Putamen (tissue), 1 donor: ENCODE measurements at regions not wholly inside any gene's neighbourhood (a gene's known extent, or its start where the extent isn't known, plus 50 kb on each side); places are given as distances from the start of the nearest gene placed in this dataset.
"Not testable (repeated sequence)": the region's sequence is repeated elsewhere in the genome, so short reads cannot be mapped to it uniquely, and the experiment has no call there.

ENCODE experiments used
- DNase-seq: peaks from one replicate; pipeline ENCODE4 v3.0.0-alpha.2; 2016; ENCODE audit warnings: low spot score

DNA sequence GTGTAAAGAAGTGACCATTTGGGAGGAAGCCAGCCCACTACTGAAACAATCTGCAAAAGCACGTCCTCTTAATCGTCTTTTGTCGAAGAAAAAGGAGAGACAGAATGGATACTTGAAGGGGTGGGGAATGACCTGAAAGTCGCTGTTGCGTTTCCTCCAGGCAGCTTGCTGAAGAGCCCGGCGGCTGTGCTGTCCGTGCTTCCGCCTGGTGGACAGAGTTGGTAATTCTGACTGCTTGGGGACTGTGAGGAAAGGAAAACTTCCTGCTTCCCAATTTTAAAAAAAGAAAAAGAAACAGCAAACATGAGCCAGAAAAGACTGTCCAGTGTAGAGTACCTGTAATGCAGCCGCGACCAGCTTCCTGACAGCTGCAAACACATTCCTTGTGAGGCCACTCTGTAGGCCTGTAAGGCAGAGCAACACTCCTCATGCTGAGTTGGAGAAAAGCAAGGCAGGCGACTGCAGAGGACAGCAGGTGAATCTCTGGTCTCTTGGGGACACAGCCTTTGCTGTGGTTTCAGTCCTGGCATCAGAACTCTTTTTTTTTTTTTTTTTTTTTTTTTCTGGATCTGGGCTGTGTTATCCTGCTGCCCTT is 251.1 kb upstream of the TBX18 start:
- no peak for DNase-seq

DNA sequence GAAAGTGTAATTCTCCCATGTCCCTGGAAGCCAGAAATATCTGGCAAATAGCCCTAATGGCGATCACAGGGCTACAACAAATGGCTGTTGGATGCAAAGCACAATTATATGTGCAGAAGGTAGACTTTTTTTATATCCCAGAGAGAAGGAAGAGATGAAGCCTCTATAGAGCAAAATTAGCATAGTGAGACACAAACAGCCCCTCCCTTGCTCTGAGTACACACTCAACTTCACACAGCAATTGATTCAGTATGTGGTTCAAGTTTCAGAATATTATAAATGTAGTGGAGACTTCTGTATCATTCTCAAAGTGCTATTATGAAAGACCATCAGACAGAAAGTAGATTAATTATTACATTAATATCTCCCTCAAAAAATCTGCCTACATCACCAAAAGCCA is 246.5 kb upstream of the TBX18 start:
- no peak for DNase-seq

DNA sequence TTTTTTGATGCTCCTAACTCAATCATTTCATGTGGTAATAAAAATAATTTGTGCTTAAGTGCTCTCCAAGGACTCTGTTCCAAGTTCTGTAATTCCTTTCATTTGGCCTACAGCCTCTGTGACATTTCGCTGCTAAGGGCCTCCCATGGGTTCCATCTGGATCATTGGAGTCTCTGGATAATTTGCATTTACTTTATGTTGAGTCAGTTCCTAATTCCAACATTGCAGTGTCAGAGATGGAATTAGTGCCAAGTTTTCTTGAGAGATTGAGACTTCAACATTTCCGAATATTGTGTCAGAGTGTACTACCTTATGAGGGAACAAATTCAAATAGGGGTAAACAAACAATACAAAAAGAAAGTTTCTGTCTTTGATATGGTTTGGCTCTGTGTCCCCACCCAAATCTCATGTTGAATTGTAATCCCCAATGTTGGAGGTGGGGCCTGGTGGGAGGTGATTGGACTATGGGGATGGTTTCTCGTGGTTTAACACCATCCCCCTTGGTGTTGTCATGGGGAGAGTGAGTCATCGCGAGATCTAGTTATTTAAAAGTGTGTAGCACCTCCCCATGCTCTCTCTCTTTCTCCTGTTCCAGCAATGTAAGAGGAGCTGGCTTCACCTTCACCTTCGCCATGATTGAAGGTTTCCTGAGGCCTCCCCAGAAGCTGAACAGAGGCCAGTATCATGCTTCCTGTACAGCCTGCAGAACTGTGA is 244.1 kb upstream of the TBX18 start:
- no peak for DNase-seq

DNA sequence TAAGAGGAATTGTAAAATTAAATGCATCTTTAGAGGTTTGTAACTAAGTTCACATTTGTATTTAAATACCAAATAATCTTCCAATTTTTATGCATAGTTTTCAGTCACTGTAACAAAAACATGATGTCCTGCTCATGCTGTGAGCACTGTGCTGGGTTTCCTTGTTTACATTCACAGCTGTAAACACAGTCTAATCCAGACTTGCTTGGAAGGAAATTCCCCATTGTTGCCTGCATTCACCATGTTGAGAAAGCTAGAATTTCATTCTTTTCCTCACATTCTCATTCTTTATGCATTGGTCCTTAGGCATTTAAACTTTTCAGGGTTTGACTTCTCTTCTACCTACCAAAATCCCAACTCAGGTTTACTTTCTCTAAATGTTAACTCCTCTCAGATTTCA is 242.0 kb upstream of the TBX18 start:
- DNase-seq: no peak

DNA sequence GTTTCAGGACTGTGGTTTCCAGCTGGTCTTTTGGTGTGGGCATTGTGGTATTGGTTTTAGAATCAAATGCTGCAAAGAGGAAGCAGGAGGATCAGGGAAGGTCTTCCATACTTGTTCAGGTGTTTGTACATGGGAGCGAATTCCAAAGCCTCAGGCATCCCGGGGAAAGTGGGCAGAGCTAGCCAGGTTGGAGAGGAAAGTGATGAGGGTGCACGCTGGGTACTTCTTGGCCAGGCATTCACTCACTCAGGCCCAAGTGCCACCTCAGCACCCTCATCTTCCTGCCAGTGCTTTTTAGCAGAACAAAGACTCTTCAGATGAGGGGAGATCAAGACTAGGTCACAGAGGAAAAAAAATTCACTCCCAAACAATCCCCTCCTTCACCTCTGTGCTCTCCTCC is 241.1 kb upstream of the TBX18 start:
- no peak for DNase-seq

DNA sequence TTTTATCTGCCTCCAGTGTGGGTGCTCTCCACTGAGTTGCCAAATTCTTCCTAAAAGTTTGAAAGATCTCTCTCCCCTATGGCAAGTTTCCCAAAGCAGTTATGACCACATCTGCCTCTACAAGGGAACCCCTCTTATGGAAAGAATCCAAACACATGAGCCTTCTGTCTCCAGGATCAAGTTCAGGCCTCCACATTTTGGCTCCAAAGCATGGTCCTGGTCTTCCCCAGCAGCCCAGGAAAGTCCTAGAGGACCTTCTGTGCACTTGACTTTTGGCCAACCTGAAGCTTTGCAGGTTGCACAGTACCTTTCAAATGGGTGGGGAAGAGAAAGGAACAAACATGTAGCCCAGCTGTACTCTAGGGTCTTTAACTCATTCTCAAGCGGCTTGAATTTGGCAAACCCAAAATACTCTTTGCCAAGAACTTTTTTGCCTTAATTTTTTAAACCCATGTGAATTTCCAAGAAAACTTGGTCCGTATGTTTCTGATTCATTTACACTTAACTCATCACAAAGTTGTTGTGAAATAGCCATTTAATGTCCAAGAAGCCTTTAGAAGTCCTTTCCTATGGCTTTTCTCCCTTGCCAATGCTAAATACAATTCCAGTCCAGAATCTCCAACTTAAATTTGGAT is 240.1 kb upstream of the TBX18 start:
- DNase-seq: no peak

DNA sequence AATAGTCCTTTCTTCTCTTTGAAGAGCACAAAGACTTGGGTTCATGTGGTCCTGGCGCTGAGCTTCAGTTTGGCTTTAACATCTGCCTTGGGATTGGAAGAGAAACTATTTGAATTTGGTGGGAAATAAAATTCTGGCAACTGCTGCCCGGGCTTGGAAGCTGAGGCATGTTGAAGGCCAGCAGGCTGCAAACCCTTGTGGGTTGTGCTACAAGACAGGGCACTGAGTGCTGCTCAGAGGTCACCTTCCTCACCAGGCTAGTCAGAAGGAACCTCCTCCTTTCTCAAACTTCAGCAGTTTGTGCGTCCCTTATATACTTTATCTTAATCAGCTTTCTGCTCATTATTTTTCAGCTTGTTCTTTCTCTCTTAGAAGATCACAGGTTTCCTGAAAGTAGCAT is 238.4 kb upstream of the TBX18 start:
- no peak for DNase-seq

DNA sequence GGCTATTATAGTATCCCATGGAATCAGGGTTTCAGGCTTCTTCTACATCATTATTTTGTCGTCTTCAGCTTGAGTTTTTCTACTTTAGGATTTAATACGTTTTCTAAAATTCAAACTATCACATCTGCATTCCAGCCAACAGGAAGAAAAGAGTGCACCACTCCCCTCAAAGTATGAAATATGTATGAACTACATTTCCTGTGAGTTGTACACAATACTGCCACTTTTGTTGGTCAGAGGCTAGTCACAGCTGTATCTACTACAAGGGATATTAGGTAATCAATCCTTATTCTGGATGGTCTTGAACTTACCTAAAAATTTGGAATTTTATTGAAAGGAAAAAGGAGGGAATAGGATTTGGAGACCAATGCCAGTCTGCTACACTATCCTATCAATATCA is 235.6 kb upstream of the TBX18 start:
- no peak for DNase-seq

DNA sequence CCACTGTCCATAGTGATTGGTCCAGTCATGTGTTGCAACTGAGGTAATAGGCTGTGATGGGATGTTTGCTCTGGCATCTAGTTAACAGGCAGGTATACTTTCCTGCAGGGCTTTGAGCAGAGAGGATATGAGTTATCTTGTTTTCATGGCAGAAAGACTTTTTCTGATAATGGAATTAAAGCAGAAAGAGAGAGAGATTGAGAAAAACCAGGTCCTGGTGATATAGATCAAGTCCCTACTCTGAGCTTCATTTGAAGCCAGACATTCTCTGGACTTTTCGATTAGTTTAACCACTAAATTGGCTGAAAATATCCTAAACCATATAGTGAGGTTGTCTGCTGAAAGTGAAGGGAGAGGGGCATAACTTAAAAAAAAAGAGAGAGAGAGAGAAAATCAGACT is 233.8 kb upstream of the TBX18 start:
- no peak for DNase-seq

DNA sequence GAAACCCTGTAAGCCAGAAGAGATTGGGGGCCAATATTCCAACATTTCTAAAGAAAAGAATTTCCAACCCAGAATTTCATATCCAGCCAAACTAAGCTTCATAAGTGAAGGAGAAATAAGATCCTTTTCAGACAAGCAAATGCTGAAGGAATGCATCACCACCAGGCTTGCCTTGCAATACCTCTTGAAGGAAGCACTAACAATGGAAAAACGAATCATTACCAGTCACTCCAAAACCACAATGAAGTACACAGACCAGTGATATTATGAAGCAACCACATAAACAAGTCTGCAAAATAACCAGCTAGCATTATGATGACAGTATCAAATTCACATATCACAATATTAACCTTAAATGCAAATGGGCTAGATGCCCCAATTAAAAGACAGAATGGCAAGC is 224.4 kb upstream of the TBX18 start:
- DNase-seq: not testable (repeated sequence)

DNA sequence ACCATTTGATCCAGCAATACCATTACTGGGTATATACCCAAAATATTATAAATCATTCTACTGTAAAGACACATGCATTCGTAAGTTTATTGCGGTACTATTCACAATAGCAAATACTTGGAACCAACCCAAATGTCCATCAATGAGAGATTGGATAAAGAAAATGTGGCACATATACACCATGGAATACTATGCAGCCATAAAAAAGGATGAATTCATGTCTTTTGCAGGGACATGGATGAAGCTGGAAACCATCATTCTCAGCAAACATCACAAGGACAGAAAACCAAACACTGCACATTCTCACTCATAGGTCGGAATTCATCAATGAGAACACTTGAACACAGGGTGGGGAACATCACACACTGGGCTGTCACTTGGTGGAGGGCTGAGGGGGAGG is 221.1 kb upstream of the TBX18 start:
- not testable (repeated sequence) for DNase-seq

DNA sequence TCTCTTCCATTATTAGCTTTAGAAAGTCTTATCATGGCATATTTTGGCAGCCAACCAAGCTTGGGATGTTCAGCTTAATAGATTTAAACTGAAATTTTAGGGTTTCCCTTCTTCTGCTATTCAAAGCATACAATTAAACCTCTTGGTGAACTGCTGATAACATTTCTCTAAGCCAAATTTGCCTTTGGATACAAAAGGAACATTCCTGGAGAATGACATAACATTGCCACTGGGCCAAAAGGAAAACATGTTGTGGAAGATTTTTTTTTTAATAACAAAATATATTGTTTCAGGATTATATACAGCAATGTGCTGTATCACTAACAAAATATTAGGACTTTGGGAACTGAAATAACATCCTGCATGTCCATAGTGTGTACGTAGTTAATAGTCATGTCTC is 215.1 kb upstream of the TBX18 start:
- no peak for DNase-seq

DNA sequence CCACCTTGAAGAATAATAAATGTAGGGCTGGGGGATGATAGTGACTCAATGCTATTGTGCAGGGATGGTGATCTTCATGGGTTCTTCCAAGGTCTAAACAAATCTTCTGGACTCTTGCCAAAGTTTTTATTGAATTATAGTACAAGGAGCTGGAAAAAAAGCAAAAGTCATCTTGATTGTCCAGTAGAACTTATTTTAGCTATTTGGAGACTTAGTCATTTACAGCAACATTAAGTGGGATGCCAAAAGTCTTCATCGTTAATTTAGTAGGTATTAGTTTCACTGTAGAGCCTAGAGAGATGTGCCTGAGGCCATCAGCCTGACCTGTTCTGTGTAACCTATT is 212.9 kb upstream of the TBX18 start:
- no peak for DNase-seq

DNA sequence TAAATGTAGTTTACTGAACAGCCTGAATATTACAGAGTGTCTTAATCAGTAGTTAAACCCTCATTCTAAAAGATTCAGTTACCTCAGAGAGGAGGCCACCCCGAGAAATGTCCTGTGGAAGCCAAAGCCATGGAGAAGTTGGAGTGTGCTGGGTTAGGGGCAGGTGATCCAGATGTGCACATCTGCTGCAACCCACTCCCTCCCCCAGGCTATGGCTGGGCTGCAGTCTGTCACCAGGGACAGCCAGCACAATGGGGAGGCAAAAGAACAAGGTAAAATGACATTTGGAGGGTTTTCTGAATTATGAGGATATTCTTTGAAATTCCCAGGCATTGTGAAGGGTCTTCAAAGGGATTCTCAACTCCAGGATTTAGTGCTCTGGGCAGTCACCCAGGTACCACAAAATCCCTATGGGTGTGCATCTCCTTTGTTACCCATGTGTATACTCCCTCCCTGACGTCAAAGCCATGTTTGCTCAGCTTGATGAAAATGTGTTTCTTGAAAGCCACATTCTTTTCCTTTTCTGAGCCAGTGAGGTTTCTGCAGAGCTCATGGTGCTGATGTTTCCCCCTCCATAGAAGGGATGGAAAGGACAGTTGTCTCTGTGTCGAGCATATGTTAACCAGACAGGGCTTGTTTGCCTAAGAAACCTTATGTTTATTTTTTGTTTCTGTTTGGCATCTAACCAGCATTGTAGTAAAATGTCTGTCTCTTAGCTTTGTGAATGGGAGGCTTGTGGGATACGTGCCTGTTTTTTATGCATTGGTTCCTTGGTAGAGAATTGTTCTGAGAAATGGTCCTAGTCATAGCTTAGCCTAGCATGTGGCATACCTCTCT is 212.3 kb upstream of the TBX18 start:
- no peak for DNase-seq

DNA sequence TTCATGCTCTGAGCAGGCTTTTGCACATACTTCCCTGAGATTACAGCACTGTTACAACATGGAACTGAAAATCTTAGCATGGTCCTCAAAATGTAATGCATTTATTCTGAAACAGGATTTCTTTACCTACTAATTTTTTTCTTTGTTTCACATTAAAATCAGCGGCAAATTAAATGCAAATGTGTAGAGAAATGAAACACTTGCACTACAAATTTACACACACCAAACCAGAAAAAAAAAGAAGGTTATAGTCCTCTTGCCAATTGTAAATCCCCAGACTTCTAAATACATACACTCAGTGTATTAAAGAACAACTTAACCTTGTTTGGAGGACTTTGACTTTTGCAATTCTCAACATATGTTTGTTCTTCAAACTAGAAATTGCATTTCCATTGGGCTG is 210.9 kb upstream of the TBX18 start:
- no peak for DNase-seq

DNA sequence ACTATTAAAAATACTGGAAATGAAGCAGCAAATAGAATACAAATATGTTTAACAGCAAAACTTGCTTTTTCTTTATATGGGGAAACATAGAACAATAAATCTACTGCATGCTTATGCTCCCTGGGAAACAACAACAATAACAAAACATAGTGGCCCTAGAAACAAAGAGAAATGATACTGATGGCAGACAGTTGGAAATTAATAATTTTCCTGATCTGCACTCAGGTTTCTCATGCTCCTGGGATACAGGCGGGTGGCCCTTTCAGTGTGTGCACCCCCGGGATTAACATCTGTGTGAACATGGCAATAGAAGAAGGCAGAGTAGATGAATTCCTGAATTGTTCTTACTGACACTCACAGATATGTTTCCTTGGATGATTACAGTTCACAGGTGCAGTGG is 209.2 kb upstream of the TBX18 start:
- DNase-seq: no peak

DNA sequence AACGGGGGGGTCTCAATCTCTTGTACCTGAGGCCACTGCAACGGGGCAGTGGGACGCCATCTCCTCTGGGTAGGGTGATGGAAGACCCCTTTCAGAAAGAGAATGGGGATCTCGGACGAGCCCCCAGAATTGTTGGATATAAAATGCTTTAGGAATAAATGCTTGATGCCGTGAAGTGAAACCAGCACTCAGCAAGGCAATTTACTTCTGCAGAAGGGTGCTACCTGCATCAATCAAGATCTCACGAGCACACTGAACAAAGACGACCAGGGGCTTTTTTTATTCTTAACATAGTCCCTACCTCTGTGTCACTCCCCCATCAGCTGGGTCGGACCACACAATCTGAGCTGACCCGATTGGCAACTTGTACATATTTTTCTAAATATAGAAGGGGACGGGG is 203.6 kb upstream of the TBX18 start:
- no peak for DNase-seq

DNA sequence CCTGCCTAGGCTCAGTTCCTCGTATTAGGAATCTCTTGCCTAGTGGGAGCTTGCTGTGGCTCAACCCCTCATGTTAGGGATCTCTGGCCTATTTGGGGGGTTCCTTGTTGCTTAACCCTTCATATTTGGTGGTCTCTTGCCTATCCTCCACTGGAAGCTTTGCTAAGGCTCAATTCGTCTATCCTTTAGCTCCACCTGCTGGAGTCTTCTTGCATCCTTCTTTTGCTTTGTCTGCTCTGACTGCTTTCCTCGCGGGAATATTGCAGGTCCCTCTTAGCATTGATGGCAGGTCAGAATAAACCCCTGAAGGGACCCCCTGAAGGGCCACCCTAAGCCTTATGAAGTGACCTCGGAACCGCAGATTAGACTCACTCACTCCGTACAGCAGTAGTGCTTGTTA is 203.0 kb upstream of the TBX18 start:
- DNase-seq: no peak

DNA sequence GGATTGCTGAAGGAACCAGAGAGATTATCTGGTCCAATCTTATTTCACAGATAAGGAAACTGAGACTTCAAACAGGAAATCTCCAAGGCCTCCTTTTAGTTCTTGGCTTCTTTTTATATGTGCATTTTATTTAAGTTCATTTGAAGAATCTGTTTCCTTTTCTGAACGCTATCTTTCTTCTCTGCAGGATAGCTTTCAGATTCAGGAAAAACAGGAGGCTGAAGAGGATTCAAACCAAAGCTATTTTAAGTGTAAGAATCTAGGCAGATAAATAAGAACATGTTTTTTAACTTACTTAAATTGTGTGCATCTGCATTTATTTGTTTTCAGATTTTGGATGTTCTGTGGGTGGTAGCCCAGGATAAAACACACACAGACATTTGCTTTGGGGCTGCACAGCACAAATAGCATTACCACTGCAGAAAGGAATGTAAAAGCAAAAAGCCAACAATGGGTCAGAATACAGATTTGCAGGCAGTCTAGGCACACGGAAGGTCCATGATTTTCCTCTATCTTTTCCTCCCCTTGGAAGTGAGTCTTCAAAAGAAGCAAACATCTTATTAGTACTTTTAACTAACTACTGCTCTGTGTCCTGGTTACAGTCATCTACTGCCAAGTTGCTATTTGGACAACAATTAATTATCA is 188.8 kb upstream of the TBX18 start:
- DNase-seq: no peak

DNA sequence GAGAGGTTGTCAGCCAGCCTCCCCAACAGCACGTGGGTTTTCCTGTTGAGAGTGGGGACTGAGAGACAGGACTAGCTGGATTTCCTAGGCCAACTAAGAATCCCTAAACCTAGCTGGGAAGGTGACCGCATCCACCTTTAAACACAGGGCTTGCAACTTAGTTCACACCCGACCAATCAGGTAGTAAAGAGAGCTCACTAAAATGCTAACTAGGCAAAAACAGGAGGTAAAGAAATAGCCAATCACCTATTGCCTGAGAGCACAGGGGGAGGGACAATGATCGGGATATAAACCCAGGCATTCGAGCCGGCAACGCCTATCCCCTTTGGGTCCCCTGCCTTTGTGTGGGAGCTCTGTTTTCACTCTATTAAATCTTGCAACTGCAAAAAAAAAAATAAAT is 180.5 kb upstream of the TBX18 start:
- not testable (repeated sequence) for DNase-seq

DNA sequence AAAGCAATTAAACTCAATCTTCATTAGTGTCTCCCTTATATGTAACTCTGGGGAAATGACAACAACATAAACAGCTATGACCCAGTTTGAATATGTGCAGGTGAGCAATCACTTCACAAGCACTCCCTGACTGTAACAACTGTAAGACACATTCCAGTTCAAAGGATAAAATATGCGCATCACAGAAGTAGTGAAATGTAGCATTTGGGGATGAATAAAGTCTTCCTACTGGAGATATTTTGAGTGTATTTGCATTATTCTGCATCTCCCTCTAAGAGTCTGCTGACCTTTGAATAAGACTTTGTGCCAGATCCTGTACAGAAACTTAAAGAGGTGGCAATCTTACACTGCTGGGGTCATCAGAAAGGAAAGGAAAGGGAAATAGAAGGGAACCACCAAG is 179.5 kb upstream of the TBX18 start:
- DNase-seq: no peak

DNA sequence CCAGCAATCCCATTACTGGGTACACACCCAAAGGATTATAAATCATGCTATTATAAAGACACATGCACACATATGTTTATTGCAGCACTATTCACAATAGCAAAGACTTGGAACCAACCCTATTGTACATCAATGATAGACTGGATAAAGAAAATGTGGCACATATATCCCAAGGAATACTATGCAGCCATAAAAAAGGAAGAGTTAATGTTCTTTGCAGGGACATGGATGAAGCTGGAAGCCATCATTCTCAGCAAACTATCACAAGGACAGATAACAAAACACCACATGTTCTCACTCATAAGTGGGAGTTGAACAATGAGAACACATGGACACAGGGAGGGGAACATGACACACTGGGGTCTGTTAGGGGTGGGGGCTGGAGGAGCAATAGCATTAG is 177.2 kb upstream of the TBX18 start:
- not testable (repeated sequence) for DNase-seq
